ENCODE measurements at regions not wholly inside any gene's neighbourhood (a gene's known extent, or its start where the extent isn't known, plus 50 kb on each side); places are given as distances from the start of the nearest gene placed in this dataset.
"Not testable (repeated sequence)": the region's sequence is repeated elsewhere in the genome, so short reads cannot be mapped to it uniquely, and the experiment has no call there.

GRCh38 chr11:28903716-28904115, 795.5 kb downstream of the METTL15 start:
- DNase-seq (ENCODE audit: low read depth in 3 of 3), result no peak

- DNase-seq (ENCODE audit: low read depth in 3 of 3), result no peak
Observed at GRCh38 chr11:28900427-28900826, 792.2 kb downstream of the METTL15 start.

- DNase-seq (ENCODE audit: low read depth in 3 of 3), result no peak
Observed at GRCh38 chr11:28899706-28900105, 791.5 kb downstream of the METTL15 start.

GRCh38 chr11:28890601-28891040, 782.4 kb downstream of the METTL15 start:
- not testable (repeated sequence) for DNase-seq (ENCODE audit: low read depth in 3 of 3)

GRCh38 chr11:28887681-28888080, 779.5 kb downstream of the METTL15 start:
- DNase-seq (ENCODE audit: low read depth in 3 of 3), result no peak

- DNase-seq (ENCODE audit: low read depth in 3 of 3), result no peak
Observed at GRCh38 chr11:28879869-28880268, 771.7 kb downstream of the METTL15 start.

- DNase-seq (ENCODE audit: low read depth in 3 of 3), result no peak
Observed at GRCh38 chr11:28878025-28878424, 769.8 kb downstream of the METTL15 start.

GRCh38 chr11:28877340-28877739, 769.2 kb downstream of the METTL15 start:
- DNase-seq (ENCODE audit: low read depth in 3 of 3), result no peak

GRCh38 chr11:28874706-28875105, 766.5 kb downstream of the METTL15 start:
- DNase-seq (ENCODE audit: low read depth in 3 of 3), result no peak

GRCh38 chr11:28871090-28871489, 762.9 kb downstream of the METTL15 start:
- DNase-seq (ENCODE audit: low read depth in 3 of 3), result no peak

GRCh38 chr11:28863422-28863821, 755.2 kb downstream of the METTL15 start:
- no peak for DNase-seq (ENCODE audit: low read depth in 3 of 3)

- no peak for DNase-seq (ENCODE audit: low read depth in 3 of 3)
Observed at GRCh38 chr11:28860893-28861292, 752.7 kb downstream of the METTL15 start.

- no peak for DNase-seq (ENCODE audit: low read depth in 3 of 3)
Observed at GRCh38 chr11:28858076-28858475, 749.9 kb downstream of the METTL15 start.

- no peak for DNase-seq (ENCODE audit: low read depth in 3 of 3)
Observed at GRCh38 chr11:28849053-28849452, 740.9 kb downstream of the METTL15 start.

- DNase-seq (ENCODE audit: low read depth in 3 of 3), result no peak
Observed at GRCh38 chr11:28842716-28843115, 734.5 kb downstream of the METTL15 start.

GRCh38 chr11:28838741-28839140, 730.6 kb downstream of the METTL15 start:
- no peak for DNase-seq (ENCODE audit: low read depth in 3 of 3)

GRCh38 chr11:28837599-28837998, 729.4 kb downstream of the METTL15 start:
- no peak for DNase-seq (ENCODE audit: low read depth in 3 of 3)

- DNase-seq (ENCODE audit: low read depth in 3 of 3), result no peak
Observed at GRCh38 chr11:28836285-28837081, 728.3 kb downstream of the METTL15 start.

GRCh38 chr11:28835790-28836189, 727.6 kb downstream of the METTL15 start:
- DNase-seq (ENCODE audit: low read depth in 3 of 3), result no peak

GRCh38 chr11:28835317-28835716, 727.1 kb downstream of the METTL15 start:
- DNase-seq (ENCODE audit: low read depth in 3 of 3), result no peak

GRCh38 chr11:28834877-28835276, 726.7 kb downstream of the METTL15 start:
- DNase-seq (ENCODE audit: low read depth in 3 of 3), result no peak

GRCh38 chr11:28833670-28834069, 725.5 kb downstream of the METTL15 start:
- no peak for DNase-seq (ENCODE audit: low read depth in 3 of 3)

GRCh38 chr11:28833169-28833568, 725.0 kb downstream of the METTL15 start:
- no peak for DNase-seq (ENCODE audit: low read depth in 3 of 3)

- DNase-seq (ENCODE audit: low read depth in 3 of 3), result no peak
Observed at GRCh38 chr11:28826807-28827206, 718.6 kb downstream of the METTL15 start.

Measured in stimulated activated CD4-positive, alpha-beta T cell treated with anti-CD3 and anti-CD28 coated beads, TNF-alpha, amount 100 ng/mL, for 48 hours (primary cell).